IPS DF 19.7 (cell line): ENCODE measurements at regions not wholly inside any gene's neighbourhood (a gene's known extent, or its start where the extent isn't known, plus 50 kb on each side); places are given as distances from the start of the nearest gene placed in this dataset.

Experiments
- DNase-seq: peaks from one replicate; pipeline ENCODE4 v3.0.0-alpha.2; 2013; ENCODE audit warnings: low read depth, low spot score

- no peak for DNase-seq
Measured at GRCh38 chr1:222040121-222040805, 298.4 kb upstream of the DUSP10 start.

GRCh38 chr1:222038971-222039370, 297.1 kb upstream of the DUSP10 start:
- no peak for DNase-seq

GRCh38 chr1:222037720-222038119, 295.8 kb upstream of the DUSP10 start:
- DNase-seq = no peak

- no peak for DNase-seq
Measured at GRCh38 chr1:222034790-222035189, 292.9 kb upstream of the DUSP10 start.

GRCh38 chr1:222033450-222033849, 291.6 kb upstream of the DUSP10 start:
- no peak for DNase-seq

- DNase-seq = no peak
Measured at GRCh38 chr1:222031318-222031717, 289.4 kb upstream of the DUSP10 start.

- DNase-seq = no peak
Measured at GRCh38 chr1:222028676-222029075, 286.8 kb upstream of the DUSP10 start.

- no peak for DNase-seq
Measured at GRCh38 chr1:222028116-222028515, 286.2 kb upstream of the DUSP10 start.

GRCh38 chr1:222026280-222026679, 284.4 kb upstream of the DUSP10 start:
- no peak for DNase-seq

- no peak for DNase-seq
Measured at GRCh38 chr1:222023025-222023424, 281.1 kb upstream of the DUSP10 start.

GRCh38 chr1:222021129-222021528, 279.2 kb upstream of the DUSP10 start:
- DNase-seq = no peak

- no peak for DNase-seq
Measured at GRCh38 chr1:222020553-222020952, 278.7 kb upstream of the DUSP10 start.

GRCh38 chr1:222019029-222019428, 277.1 kb upstream of the DUSP10 start:
- DNase-seq = no peak

GRCh38 chr1:222018041-222018440, 276.2 kb upstream of the DUSP10 start:
- DNase-seq = no peak

GRCh38 chr1:222015686-222016085, 273.8 kb upstream of the DUSP10 start:
- DNase-seq = no peak

GRCh38 chr1:222014001-222014400, 272.1 kb upstream of the DUSP10 start:
- no peak for DNase-seq

- DNase-seq = no peak
Measured at GRCh38 chr1:222012816-222013215, 270.9 kb upstream of the DUSP10 start.

- no peak for DNase-seq
Measured at GRCh38 chr1:222010306-222010705, 268.4 kb upstream of the DUSP10 start.

GRCh38 chr1:222009105-222009730, 267.3 kb upstream of the DUSP10 start:
- DNase-seq = peak; percentile 12

GRCh38 chr1:222006715-222007114, 264.8 kb upstream of the DUSP10 start:
- DNase-seq = no peak

GRCh38 chr1:222004784-222005183, 262.9 kb upstream of the DUSP10 start:
- no peak for DNase-seq

GRCh38 chr1:222004034-222004433, 262.1 kb upstream of the DUSP10 start:
- no peak for DNase-seq

- DNase-seq = no peak
Measured at GRCh38 chr1:222002503-222002902, 260.6 kb upstream of the DUSP10 start.

- no peak for DNase-seq
Measured at GRCh38 chr1:222000131-222000530, 258.2 kb upstream of the DUSP10 start.
